OCI-LY7 (cell line): ENCODE measurements at regions not wholly inside any gene's neighbourhood (a gene's known extent, or its start where the extent isn't known, plus 50 kb on each side); places are given as distances from the start of the nearest gene placed in this dataset.

ENCODE experiments used
- CTCF ChIP-seq: fragments of 200-600 bp; sonication (generic); conservative IDR thresholded peaks from 2 replicates; pipeline ENCODE4 v1.5.1; 2014; ENCODE audit warnings: mild to moderate bottlenecking, antibody characterized with exemption, low read length, moderate library complexity, mixed read lengths
- EZH2phosphoT487 ChIP-seq: fragments of 200-600 bp; sonication (generic); IDR thresholded peaks from 2 replicates; pipeline ENCODE4 v1.6.1; 2018; ENCODE audit warnings: low read depth, borderline replicate concordance, mild to moderate bottlenecking, mixed run types, antibody characterized with exemption, low read length, moderate library complexity, mixed read lengths

DNA sequence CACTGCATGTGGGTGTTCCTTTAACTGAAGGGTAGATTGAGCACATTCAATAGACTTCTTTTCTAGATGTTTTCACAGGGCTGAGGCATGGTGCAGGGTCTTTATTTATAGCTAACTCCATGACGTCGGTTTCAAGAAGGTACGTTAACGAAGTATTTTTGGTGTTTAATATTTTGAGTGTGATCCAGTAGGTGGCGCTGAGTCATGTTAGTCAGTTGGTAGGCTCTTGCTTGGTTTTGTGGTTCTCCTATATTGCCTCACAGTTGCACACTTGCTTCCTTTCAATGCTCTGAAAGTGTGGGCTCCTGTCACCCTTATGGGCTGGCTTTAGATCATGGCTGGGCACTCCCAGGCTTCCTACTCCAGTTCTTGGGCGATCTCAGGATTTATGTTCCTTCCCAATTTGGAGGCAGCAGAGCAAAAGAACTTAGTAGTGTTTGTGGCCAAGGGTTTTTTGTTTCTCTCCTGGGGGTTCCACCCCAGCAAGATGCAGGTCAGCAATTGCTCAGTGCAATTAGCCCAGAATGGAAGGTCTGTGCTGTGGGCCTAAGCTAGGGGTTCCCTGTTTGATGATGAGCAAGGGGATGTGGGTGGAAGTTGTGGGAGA is 471.6 kb upstream of the FOXG1 start:
- peak; percentile 54; the same call in 1 of the 2 replicates for TF ChIP-seq CTCF
- no peak for TF ChIP-seq EZH2phosphoT487
